GM19455 (cell line): ENCODE measurements at regions not wholly inside any gene's neighbourhood (a gene's known extent, or its start where the extent isn't known, plus 50 kb on each side); places are given as distances from the start of the nearest gene placed in this dataset.
"Not testable (repeated sequence)": the region's sequence is repeated elsewhere in the genome, so short reads cannot be mapped to it uniquely, and the experiment has no call there.

Source experiments
- ATAC-seq: cut with Tn5 transposase; IDR thresholded peaks from one replicate; pipeline ENCODE4 v1.9.1; 2021; ENCODE audit not compliant: unreplicated experiment

DNA sequence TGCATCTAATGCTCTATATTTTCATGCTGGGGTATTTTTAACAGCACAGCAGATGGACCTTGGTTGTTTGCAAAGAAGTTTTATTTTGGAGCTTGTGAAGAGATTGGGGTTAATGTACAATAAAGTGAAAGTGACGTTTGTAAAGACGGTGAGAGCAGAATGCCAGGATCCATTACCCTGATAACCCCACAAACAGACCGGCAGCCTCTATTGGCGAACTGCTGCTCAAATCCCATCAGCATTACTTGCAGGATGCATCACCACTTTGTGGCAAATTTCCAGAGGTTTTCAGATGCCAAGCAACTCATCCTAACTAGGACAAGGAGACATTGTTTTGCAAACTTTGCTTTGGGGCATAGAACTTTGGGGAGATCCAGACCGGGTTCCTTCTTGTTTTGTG, 383.3 kb upstream of the ZNF462 start:
- no peak for ATAC-seq

GRCh38 chr9:106481013-106481609, 381.9 kb upstream of the ZNF462 start:
- no peak for ATAC-seq

DNA sequence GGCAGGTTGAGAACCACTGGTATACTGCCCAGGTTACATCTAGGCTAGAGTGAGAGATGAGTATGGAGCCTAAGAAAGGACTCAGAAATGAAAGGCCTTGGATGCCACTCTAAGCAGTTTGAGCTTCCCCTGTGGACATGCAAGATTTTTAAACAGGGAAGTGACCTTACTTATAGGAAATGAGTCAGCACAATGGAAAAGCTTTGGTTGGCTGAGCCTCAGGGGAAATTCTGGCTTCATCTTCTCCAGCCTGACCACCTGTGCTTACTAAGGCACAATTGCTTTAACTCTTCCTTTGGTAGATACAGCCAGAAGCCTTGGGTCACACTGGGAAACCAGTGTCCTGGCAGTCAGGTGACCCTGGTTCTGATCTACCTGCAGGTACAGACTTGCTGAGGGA, 380.2 kb upstream of the ZNF462 start:
- ATAC-seq, result no peak

GRCh38 chr9:106486685-106487084, 376.3 kb upstream of the ZNF462 start:
- no peak for ATAC-seq

GRCh38 chr9:106487266-106487665, 375.7 kb upstream of the ZNF462 start:
- ATAC-seq, result no peak

DNA sequence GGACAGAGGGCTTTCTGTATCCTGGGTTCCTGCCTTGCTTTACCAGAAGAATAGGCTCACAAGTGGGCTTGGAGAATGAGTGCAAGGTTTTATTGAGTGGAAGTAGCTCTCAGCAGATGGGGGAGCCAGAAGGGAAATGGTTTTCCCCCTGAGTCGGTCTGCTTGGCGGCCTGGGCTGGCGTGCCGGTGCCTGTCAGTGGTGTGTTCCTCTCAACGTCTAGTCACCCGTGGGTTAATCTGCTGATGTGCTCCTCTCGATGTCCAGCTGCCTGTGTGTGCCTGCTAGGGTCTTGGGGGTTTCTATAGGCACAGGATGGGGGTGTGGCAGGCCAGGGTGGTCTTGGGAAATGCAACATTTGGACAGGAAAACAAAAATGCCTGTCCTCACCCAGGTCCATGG, 370.8 kb upstream of the ZNF462 start:
- not testable (repeated sequence) for ATAC-seq

- no peak for ATAC-seq
Observed at GRCh38 chr9:106500171-106500570, 362.8 kb upstream of the ZNF462 start.

GRCh38 chr9:106501210-106501609, 361.8 kb upstream of the ZNF462 start:
- not testable (repeated sequence) for ATAC-seq

- no peak for ATAC-seq
Observed at GRCh38 chr9:106502930-106503329, 360.0 kb upstream of the ZNF462 start.

DNA sequence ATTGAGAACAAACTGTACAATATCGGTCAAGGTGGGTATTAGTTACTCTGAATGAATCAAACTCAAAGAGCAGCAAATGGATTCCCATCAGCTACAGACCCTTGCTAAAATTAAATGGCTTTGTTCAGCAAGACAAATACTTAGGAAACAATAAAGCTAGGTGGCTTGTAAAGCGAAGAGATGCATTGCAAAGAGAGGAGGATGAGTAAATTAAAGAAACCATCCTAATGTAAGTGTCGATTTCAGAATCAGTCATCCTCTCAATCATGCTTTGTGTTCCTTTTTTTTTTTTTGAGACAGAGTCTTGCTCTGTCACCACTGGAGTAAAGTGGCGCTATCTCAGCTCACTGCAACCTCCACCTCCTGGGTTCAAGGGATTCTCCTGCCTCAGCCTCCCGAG, 359.2 kb upstream of the ZNF462 start:
- ATAC-seq, result no peak

DNA sequence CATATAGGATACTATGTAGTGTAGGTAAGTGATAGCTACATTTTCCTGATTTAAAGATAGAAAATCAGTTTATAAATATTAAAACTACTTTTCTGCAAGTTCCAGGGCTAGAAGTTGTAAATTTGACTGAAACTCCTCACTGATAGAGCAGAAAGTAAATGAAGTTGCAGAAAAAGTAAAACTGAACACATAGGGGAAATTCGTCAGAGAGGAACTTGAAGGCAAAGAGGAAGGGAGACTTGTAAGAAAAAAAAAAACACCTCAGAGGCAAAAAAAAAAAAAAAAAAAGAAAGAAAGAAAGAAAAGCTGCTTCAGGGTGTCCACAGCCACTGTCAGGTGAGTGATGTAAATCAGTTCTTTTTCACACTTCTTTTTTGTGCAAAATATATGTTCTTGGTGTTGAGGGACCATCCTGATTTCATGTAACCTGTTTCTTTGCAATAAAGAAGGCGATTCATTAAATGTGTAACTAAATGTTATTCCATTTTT, 336.2 kb upstream of the ZNF462 start:
- no peak for ATAC-seq

- ATAC-seq, result no peak
Observed at GRCh38 chr9:106528158-106528557, 334.8 kb upstream of the ZNF462 start.

- no peak for ATAC-seq
Observed at GRCh38 chr9:106529616-106530015, 333.4 kb upstream of the ZNF462 start.

DNA sequence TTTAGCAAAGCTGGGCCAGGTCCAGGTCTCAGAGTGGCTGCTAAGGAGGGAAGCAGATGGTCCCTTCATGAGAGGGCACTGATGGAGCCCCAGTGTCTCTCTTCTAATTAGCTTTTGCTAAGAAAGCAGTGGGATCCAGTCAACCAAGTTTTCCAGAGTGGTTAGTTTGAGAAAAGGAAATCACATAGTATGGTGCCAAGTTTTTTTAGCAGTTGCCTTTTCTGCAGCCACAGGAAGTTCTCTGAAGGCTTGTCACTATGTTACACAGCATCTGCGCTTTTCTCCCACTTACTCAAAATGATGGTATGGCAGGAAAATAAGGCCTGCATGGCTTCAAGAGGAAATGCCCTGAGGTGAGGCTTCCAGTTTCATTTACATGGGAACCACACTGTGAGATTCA, 331.5 kb upstream of the ZNF462 start:
- no peak for ATAC-seq

- ATAC-seq, result no peak
Observed at GRCh38 chr9:106532306-106533015, 330.5 kb upstream of the ZNF462 start.

- no peak for ATAC-seq
Observed at GRCh38 chr9:106534800-106535199, 328.2 kb upstream of the ZNF462 start.

DNA sequence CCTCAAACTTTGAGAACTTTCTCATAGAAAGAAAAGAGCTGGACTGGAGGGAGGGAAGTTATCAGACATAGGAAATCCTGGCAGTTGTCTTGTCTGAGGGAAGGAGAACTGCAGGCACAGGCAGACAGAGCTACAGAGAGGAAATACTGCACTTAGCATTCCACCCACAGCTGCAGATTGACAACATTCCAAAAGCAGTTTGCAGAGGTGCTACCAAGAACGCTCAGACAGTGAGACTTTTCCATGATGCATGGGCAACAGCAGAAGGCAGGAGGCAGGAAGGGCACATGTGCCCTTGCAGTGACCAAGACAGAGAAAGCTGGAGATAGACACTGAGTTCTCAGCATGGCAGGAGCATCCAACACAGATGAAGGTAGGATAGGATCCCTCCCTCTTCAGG, 327.5 kb upstream of the ZNF462 start:
- no peak for ATAC-seq

GRCh38 chr9:106557996-106558667, 304.8 kb upstream of the ZNF462 start:
- no peak for ATAC-seq

GRCh38 chr9:106560540-106560939, 302.4 kb upstream of the ZNF462 start:
- ATAC-seq, result no peak

GRCh38 chr9:106575823-106576222, 287.1 kb upstream of the ZNF462 start:
- no peak for ATAC-seq

DNA sequence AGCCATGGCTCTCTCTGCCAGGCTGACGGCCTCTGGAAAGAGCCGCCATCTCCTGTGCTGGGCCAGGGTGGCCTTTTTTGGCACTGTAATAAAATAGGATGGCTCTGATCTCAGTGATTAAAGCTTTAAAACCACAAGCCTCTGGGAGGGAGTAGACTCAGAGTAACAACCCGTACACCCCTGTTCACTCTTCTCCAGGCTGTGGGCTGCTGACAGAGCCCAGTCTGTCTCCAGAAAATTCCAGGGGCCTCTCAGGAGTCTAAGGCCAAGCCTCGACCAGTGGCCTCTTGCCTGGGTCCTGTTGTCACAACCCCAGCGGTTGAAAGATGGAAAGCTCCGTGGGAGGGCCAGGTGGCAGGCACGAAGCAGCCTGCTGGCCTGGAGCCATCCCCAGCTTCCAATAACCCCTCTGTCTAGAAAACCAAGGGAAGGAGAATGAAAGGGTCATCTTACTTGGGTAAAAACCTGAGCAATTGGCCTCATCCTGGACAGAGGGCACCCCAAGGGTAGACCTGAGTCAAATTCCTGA, 286.7 kb upstream of the ZNF462 start:
- no peak for ATAC-seq

DNA sequence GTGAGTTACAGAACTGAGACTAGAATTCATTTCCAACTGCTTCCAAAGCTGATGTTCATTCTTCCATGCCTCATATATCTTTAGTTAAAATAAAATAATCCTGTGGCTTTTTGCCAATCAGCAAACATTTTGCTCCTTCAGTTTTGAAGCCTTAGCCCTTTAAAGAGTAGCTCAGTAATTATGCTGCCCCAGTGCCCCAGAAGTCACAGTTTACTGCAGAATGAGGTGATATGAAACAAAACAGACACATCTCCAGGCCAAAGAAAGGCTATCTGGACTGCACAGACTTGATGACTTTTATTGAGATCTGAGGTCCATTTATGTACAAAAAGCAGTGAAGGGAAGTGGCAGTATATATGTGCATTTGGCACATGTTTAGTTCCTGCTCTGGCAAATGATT, 285.8 kb upstream of the ZNF462 start:
- ATAC-seq, result no peak
